Neutrophil (primary cell): ENCODE measurements at regions not wholly inside any gene's neighbourhood (a gene's known extent, or its start where the extent isn't known, plus 50 kb on each side); places are given as distances from the start of the nearest gene placed in this dataset.

Experiments
- H3K27ac ChIP-seq: fragments of 200-600 bp; sonication (generic); 2 replicates; pipeline ENCODE4 v1.5.1; 2016; ENCODE audit warnings: mild to moderate bottlenecking, moderate library complexity
- H3K27me3 ChIP-seq: fragments of 200-600 bp; sonication (generic); 2 replicates; pipeline ENCODE4 v1.6.0; 2016; ENCODE audit warnings: mild to moderate bottlenecking
- H3K36me3 ChIP-seq: fragments of 200-600 bp; sonication (generic); 2 replicates; pipeline ENCODE4 v1.5.1; 2017
- H3K4me1 ChIP-seq, 2 experiments: fragments of 200-600 bp in 1 of 2; sonication (generic) in 1 of 2; 1 replicate in 1 of 2; 2 replicates in 1 of 2; pipeline versions ENCODE4 v1.5.1 to v1.6.1; 2013 to 2016; ENCODE audit warnings: low read depth in 1 of 2, low read length in 1 of 2, mild to moderate bottlenecking in 1 of 2, moderate library complexity in 1 of 2; ENCODE audit not compliant: control insufficient read depth in 1 of 2, insufficient read depth in 1 of 2
- H3K4me3 ChIP-seq, 2 experiments: fragments of 200-600 bp in 1 of 2; sonication (generic) in 1 of 2; 1 replicate in 1 of 2; 2 replicates in 1 of 2; pipeline ENCODE4 v1.5.1; 2013 to 2016; ENCODE audit warnings: low read depth in 1 of 2, low read length in 1 of 2, mild to moderate bottlenecking in 1 of 2, moderate library complexity in 1 of 2
- H3K9me3 ChIP-seq: fragments of 200-600 bp; sonication (generic); 2 replicates; pipeline ENCODE4 v1.5.1; 2016
- CTCF ChIP-seq: fragments of 200-600 bp; sonication (generic); IDR thresholded peaks from 2 replicates; pipeline ENCODE4 v1.5.1; 2016; ENCODE audit warnings: antibody characterized with exemption

GRCh38 chr19:30070968-30071632 lies 129.1 kb downstream of the URI1 start:
- TF ChIP-seq CTCF, result no peak
- Histone ChIP-seq H3K9me3 (no peaks in the 10 kb centered on the region), H3K27me3 (no peaks in the 10 kb centered on the region), H3K27ac (no peak overlapping the region), H3K4me1 (no peaks in the 10 kb centered on the region), H3K36me3 (no peaks in the 10 kb centered on the region), H3K4me3 (no peak overlapping the region)

GRCh38 chr19:30071871-30072270 lies 129.8 kb downstream of the URI1 start:
- no peak overlapping the region for H3K4me3 ChIP-seq
- no peaks in the 10 kb centered on the region for H3K36me3 ChIP-seq
- TF ChIP-seq CTCF, result no peak
- no peaks in the 10 kb centered on the region for H3K4me1 ChIP-seq
- H3K27me3 ChIP-seq, result no peaks in the 10 kb centered on the region
- no peaks in the 10 kb centered on the region for H3K9me3 ChIP-seq
- no peak overlapping the region for H3K27ac ChIP-seq

GRCh38 chr19:30073152-30074000 lies 131.3 kb downstream of the URI1 start:
- H3K9me3 ChIP-seq, result no peaks in the 10 kb centered on the region
- no peak overlapping the region for H3K27ac ChIP-seq
- no peaks in the 10 kb centered on the region for H3K36me3 ChIP-seq
- H3K27me3 ChIP-seq, result no peaks in the 10 kb centered on the region
- TF ChIP-seq CTCF, result no peak
- no peaks in the 10 kb centered on the region for H3K4me1 ChIP-seq
- no peak overlapping the region for H3K4me3 ChIP-seq

- Histone ChIP-seq H3K4me3 (no peak overlapping the region), H3K9me3 (no peaks in the 10 kb centered on the region), H3K27me3 (no peaks in the 10 kb centered on the region), H3K27ac (no peak overlapping the region), H3K4me1 (no peaks in the 10 kb centered on the region), H3K36me3 (no peaks in the 10 kb centered on the region)
- no peak for TF ChIP-seq CTCF
These were observed 132.1 kb downstream of the URI1 start for GRCh38 chr19:30074096-30074495.

- H3K27ac ChIP-seq, result no peak overlapping the region
- H3K36me3 ChIP-seq, result no peaks in the 10 kb centered on the region
- H3K4me1 ChIP-seq, result no peaks in the 10 kb centered on the region
- H3K4me3 ChIP-seq, result no peak overlapping the region
- no peaks in the 10 kb centered on the region for H3K27me3 ChIP-seq
- TF ChIP-seq CTCF, result no peak
- H3K9me3 ChIP-seq, result no peaks in the 10 kb centered on the region
These were observed 133.0 kb downstream of the URI1 start for GRCh38 chr19:30074741-30075715.
